ENCODE measurements at regions not wholly inside any gene's neighbourhood (a gene's known extent, or its start where the extent isn't known, plus 50 kb on each side); places are given as distances from the start of the nearest gene placed in this dataset.

DNA sequence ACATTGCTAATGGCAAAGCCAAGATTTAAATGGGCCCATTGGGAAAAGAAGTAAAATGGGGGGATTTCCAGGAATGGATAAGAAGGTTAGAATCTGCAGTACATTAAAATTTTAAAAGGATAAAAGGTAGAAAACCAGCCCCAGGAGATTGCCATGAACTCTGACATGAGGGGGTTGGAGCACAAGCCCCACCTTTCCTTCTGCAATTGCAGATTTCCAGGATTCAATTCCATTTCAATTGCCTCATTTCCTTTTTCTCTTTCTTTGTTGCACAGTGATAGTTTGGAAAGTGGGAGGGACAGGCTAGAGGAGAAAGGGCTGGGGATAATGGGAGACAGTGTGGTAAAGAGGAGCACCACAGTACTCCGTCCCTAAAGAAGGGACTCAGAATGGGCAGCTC lies 238.5 kb upstream of the RAB4A start:
- Histone ChIP-seq H3K9me3 (ENCODE audit: control insufficient read depth in 2 of 2, low read length in 2 of 2) (no peaks in the 10 kb centered on the region), H3K9ac (ENCODE audit: low read length in 2 of 2) (no peak overlapping the region), H3K27ac (ENCODE audit: low read length) (no peak overlapping the region), H3K4me3 (ENCODE audit: low read length in 2 of 2) (no peak overlapping the region), H3K27me3 (ENCODE audit: control insufficient read depth in 1 of 2, insufficient read depth in 2 of 2, low read length in 2 of 2) (no peaks in the 10 kb centered on the region), H3K36me3 (ENCODE audit: control insufficient read depth in 2 of 2, insufficient read depth in 2 of 2, low read length in 2 of 2) (no peaks in the 10 kb centered on the region), H3K4me1 (ENCODE audit: control insufficient read depth, insufficient read depth, low read length) (peaks cover 6% of the 10 kb centered on the region)

DNA sequence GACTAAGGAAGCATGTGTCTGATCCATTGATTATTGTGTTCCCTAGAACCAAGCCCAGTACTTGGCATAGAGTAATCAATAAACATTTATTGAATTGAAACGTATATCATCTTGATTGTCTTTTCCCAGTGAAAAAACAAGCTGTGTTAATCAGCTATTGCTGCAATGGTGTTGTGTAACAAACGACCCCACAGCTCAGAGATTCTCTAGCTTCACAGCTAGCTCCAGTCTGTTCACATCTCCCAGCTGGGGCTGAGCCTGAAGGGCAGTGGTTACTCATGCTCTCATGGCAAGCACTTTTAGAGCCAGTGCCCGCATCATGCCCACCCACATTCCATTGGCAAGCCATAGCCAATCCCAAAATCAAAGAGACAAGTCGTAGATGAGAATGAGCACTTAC lies 237.4 kb upstream of the RAB4A start:
- Histone ChIP-seq H3K9ac (ENCODE audit: low read length in 2 of 2) (no peak overlapping the region), H3K4me3 (ENCODE audit: low read length in 2 of 2) (no peak overlapping the region)

DNA sequence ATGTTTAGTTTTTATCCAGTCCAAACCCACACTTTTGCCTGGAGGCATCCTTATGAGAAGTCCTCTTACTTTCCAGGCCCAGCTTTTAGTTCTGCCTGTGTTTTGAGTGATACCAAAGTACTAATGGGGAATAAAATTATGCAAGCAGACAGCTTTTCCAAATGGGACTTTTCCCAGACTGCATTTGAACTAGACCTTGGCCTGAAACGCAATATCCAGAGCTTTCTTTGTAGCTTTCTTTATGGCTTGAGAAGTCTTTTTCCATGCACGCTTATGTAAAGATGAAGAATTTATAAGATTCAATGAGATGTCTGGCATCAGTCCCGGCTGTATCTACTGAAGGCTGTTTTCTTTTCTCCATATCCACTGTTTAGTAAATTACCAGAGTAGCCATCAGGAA lies 236.6 kb upstream of the RAB4A start:
- Histone ChIP-seq H3K9me3 (ENCODE audit: control insufficient read depth in 2 of 2, low read length in 2 of 2) (no peaks in the 10 kb centered on the region), H3K36me3 (ENCODE audit: control insufficient read depth in 2 of 2, insufficient read depth in 2 of 2, low read length in 2 of 2) (no peaks in the 10 kb centered on the region), H3K4me3 (ENCODE audit: low read length in 2 of 2) (no peak overlapping the region), H3K27me3 (ENCODE audit: control insufficient read depth in 1 of 2, insufficient read depth in 2 of 2, low read length in 2 of 2) (no peaks in the 10 kb centered on the region), H3K27ac (ENCODE audit: low read length) (no peak overlapping the region), H3K4me1 (ENCODE audit: control insufficient read depth, insufficient read depth, low read length) (peaks cover 6% of the 10 kb centered on the region), H3K9ac (ENCODE audit: low read length in 2 of 2) (no peak overlapping the region)

More for the DNA sequence above, 237.4 kb upstream of the RAB4A start:
- Histone ChIP-seq H3K36me3 (ENCODE audit: control insufficient read depth in 2 of 2, insufficient read depth in 2 of 2, low read length in 2 of 2) (no peaks in the 10 kb centered on the region), H3K27me3 (ENCODE audit: control insufficient read depth in 1 of 2, insufficient read depth in 2 of 2, low read length in 2 of 2) (no peaks in the 10 kb centered on the region), H3K4me1 (ENCODE audit: control insufficient read depth, insufficient read depth, low read length) (peaks cover 6% of the 10 kb centered on the region), H3K9me3 (ENCODE audit: control insufficient read depth in 2 of 2, low read length in 2 of 2) (no peaks in the 10 kb centered on the region), H3K27ac (ENCODE audit: low read length) (no peak overlapping the region)

- H3K4me3 ChIP-seq (ENCODE audit: low read length in 2 of 2), result no peak overlapping the region
- H3K4me1 ChIP-seq (ENCODE audit: control insufficient read depth, insufficient read depth, low read length), result peaks cover 6% of the 10 kb centered on the region
- H3K9ac ChIP-seq (ENCODE audit: low read length in 2 of 2), result no peak overlapping the region
- no peak overlapping the region for H3K27ac ChIP-seq (ENCODE audit: low read length)
- H3K36me3 ChIP-seq (ENCODE audit: control insufficient read depth in 2 of 2, insufficient read depth in 2 of 2, low read length in 2 of 2), result no peaks in the 10 kb centered on the region
- H3K27me3 ChIP-seq (ENCODE audit: control insufficient read depth in 1 of 2, insufficient read depth in 2 of 2, low read length in 2 of 2), result no peaks in the 10 kb centered on the region
- H3K9me3 ChIP-seq (ENCODE audit: control insufficient read depth in 2 of 2, low read length in 2 of 2), result no peaks in the 10 kb centered on the region
Observed at GRCh38 chr1:229035054-229035747, 235.7 kb upstream of the RAB4A start.

DNA sequence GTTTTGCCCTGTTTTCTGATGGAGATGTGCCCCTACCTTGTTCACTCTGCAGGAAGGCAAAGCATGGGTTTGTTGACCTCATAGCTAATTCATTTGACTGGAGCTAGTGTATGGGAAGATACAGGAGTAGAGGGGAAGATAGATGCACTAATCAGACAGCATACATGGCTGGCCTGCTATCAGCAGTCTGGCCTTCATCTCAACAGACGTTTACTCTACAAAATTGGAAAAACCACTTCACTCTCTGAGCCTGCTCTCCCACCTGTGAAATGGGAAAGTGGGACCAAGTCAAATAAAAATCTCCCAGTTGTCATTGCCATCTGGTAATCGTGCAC lies 235.2 kb upstream of the RAB4A start:
- H3K27ac ChIP-seq (ENCODE audit: low read length), result no peak overlapping the region
- H3K4me3 ChIP-seq (ENCODE audit: low read length in 2 of 2), result no peak overlapping the region
- H3K9me3 ChIP-seq (ENCODE audit: control insufficient read depth in 2 of 2, low read length in 2 of 2), result no peaks in the 10 kb centered on the region
- no peaks in the 10 kb centered on the region for H3K36me3 ChIP-seq (ENCODE audit: control insufficient read depth in 2 of 2, insufficient read depth in 2 of 2, low read length in 2 of 2)
- H3K4me1 ChIP-seq (ENCODE audit: control insufficient read depth, insufficient read depth, low read length), result peaks cover 6% of the 10 kb centered on the region
- H3K9ac ChIP-seq (ENCODE audit: low read length in 2 of 2), result no peak overlapping the region
- H3K27me3 ChIP-seq (ENCODE audit: control insufficient read depth in 1 of 2, insufficient read depth in 2 of 2, low read length in 2 of 2), result no peaks in the 10 kb centered on the region

GRCh38 chr1:229037806-229038405 lies 233.0 kb upstream of the RAB4A start:
- Histone ChIP-seq H3K36me3 (ENCODE audit: control insufficient read depth in 2 of 2, insufficient read depth in 2 of 2, low read length in 2 of 2) (no peaks in the 10 kb centered on the region), H3K27ac (ENCODE audit: low read length) (no peak overlapping the region), H3K27me3 (ENCODE audit: control insufficient read depth in 1 of 2, insufficient read depth in 2 of 2, low read length in 2 of 2) (no peaks in the 10 kb centered on the region), H3K9me3 (ENCODE audit: control insufficient read depth in 2 of 2, low read length in 2 of 2) (no peaks in the 10 kb centered on the region), H3K9ac (ENCODE audit: low read length in 2 of 2) (no peak overlapping the region), H3K4me1 (ENCODE audit: control insufficient read depth, insufficient read depth, low read length) (peaks cover 6% of the 10 kb centered on the region), H3K4me3 (ENCODE audit: low read length in 2 of 2) (no peak overlapping the region)

DNA sequence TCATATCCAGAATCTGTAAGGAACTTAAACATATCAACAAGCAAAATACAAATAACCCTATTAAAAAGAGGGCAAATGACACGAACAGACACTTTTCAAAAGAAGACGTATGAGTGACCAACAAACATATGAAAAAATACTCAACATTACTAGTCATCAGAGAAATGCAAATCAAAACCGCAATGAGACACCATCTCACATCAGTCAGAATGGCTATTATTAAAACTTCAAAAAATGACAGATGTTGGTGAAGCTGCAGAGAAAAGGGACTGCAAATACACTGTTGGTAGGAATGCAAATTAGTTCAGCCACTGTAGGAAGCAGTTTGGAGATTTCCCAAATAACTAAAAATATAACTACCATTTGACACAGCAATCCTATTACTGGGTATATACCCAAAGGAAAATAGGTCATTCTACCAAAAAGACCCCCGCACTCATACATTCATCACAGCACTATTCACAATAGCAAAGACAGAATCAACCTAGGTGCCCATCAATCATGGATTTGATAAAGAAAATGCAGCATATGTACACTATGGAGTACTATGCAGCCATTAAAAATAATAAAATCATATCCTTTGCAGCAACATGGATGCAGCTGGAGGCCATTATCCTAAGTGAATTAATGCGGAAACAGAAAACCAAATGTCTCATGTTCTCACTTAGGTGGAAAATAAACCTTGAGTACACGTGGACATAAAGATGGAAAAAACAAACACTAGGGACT lies 230.1 kb upstream of the RAB4A start:
- Histone ChIP-seq H3K9me3 (ENCODE audit: control insufficient read depth in 2 of 2, low read length in 2 of 2) (no peaks in the 10 kb centered on the region), H3K27me3 (ENCODE audit: control insufficient read depth in 1 of 2, insufficient read depth in 2 of 2, low read length in 2 of 2) (no peaks in the 10 kb centered on the region), H3K27ac (ENCODE audit: low read length) (no peak overlapping the region), H3K9ac (ENCODE audit: low read length in 2 of 2) (no peak overlapping the region), H3K4me1 (ENCODE audit: control insufficient read depth, insufficient read depth, low read length) (no peaks in the 10 kb centered on the region), H3K4me3 (ENCODE audit: low read length in 2 of 2) (no peak overlapping the region), H3K36me3 (ENCODE audit: control insufficient read depth in 2 of 2, insufficient read depth in 2 of 2, low read length in 2 of 2) (no peaks in the 10 kb centered on the region)

- H3K4me3 ChIP-seq (ENCODE audit: low read length in 2 of 2), result no peak overlapping the region
- no peak overlapping the region for H3K9ac ChIP-seq (ENCODE audit: low read length in 2 of 2)
- H3K9me3 ChIP-seq (ENCODE audit: control insufficient read depth in 2 of 2, low read length in 2 of 2), result no peaks in the 10 kb centered on the region
- no peaks in the 10 kb centered on the region for H3K27me3 ChIP-seq (ENCODE audit: control insufficient read depth in 1 of 2, insufficient read depth in 2 of 2, low read length in 2 of 2)
- H3K27ac ChIP-seq (ENCODE audit: low read length), result no peak overlapping the region
- H3K4me1 ChIP-seq (ENCODE audit: control insufficient read depth, insufficient read depth, low read length), result no peaks in the 10 kb centered on the region
- no peaks in the 10 kb centered on the region for H3K36me3 ChIP-seq (ENCODE audit: control insufficient read depth in 2 of 2, insufficient read depth in 2 of 2, low read length in 2 of 2)
Observed at GRCh38 chr1:229041946-229042345, 229.0 kb upstream of the RAB4A start.

GRCh38 chr1:229042482-229042881 lies 228.4 kb upstream of the RAB4A start:
- H3K4me1 ChIP-seq (ENCODE audit: control insufficient read depth, insufficient read depth, low read length), result no peaks in the 10 kb centered on the region
- H3K9me3 ChIP-seq (ENCODE audit: control insufficient read depth in 2 of 2, low read length in 2 of 2), result no peaks in the 10 kb centered on the region
- H3K27me3 ChIP-seq (ENCODE audit: control insufficient read depth in 1 of 2, insufficient read depth in 2 of 2, low read length in 2 of 2), result no peaks in the 10 kb centered on the region
- H3K36me3 ChIP-seq (ENCODE audit: control insufficient read depth in 2 of 2, insufficient read depth in 2 of 2, low read length in 2 of 2), result no peaks in the 10 kb centered on the region
- H3K4me3 ChIP-seq (ENCODE audit: low read length in 2 of 2), result no peak overlapping the region
- no peak overlapping the region for H3K27ac ChIP-seq (ENCODE audit: low read length)
- no peak overlapping the region for H3K9ac ChIP-seq (ENCODE audit: low read length in 2 of 2)

DNA sequence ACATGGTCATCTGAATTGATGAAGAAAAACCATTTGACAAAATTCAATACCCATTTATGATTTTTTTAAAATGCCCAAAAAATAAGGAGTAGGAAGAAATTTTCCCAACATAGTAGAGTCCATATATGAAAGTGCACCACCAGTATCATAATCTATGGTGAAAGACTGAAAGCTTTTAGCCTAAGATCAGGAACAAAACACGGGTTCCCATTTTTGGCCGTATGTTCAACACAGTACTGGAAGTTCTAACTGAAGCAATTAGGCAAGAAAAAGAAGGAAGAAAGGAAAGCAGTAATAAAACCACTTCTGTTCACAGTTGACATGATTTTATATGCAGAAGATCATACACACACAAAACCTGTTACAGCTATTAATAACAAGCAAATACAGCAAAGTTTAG lies 227.8 kb upstream of the RAB4A start:
- H3K27me3 ChIP-seq (ENCODE audit: control insufficient read depth in 1 of 2, insufficient read depth in 2 of 2, low read length in 2 of 2), result no peaks in the 10 kb centered on the region
- no peaks in the 10 kb centered on the region for H3K4me1 ChIP-seq (ENCODE audit: control insufficient read depth, insufficient read depth, low read length)
- H3K36me3 ChIP-seq (ENCODE audit: control insufficient read depth in 2 of 2, insufficient read depth in 2 of 2, low read length in 2 of 2), result no peaks in the 10 kb centered on the region
- no peak overlapping the region for H3K4me3 ChIP-seq (ENCODE audit: low read length in 2 of 2)
- H3K9ac ChIP-seq (ENCODE audit: low read length in 2 of 2), result no peak overlapping the region
- H3K27ac ChIP-seq (ENCODE audit: low read length), result no peak overlapping the region
- H3K9me3 ChIP-seq (ENCODE audit: control insufficient read depth in 2 of 2, low read length in 2 of 2), result no peaks in the 10 kb centered on the region

Data from stomach smooth muscle (tissue), 2 donors.